K562 (cell line): ENCODE measurements at regions not wholly inside any gene's neighbourhood (a gene's known extent, or its start where the extent isn't known, plus 50 kb on each side); places are given as distances from the start of the nearest gene placed in this dataset.

ENCODE experiments used
- ARID2 ChIP-seq: fragments of 450-650 bp; IDR thresholded peaks from 2 replicates; pipeline ENCODE4 v1.6.1; 2017; ENCODE audit warnings: antibody characterized with exemption, mild to moderate bottlenecking
- BRCA1 ChIP-seq, 2 experiments: fragments of 450-650 bp in 1 of 2; sonication (generic) in 1 of 2; formaldehyde crosslinking in 1 of 2; IDR thresholded peaks; 2 replicates each; pipeline versions ENCODE4 v1.5.0 to v1.6.1; 2017 to 2020; ENCODE audit warnings: mild to moderate bottlenecking in 1 of 2, missing genetic modification reagents in 1 of 2
- HMG20A ChIP-seq: fragments of 450-650 bp; formaldehyde crosslinking; conservative IDR thresholded peaks from 2 replicates; pipeline ENCODE4 v1.4.0; 2020; ENCODE audit warnings: mild to moderate bottlenecking, mixed read lengths
- HMGXB4 ChIP-seq: sonication (generic); formaldehyde crosslinking; IDR thresholded peaks from 2 replicates; pipeline ENCODE4 v1.8.1; 2023; ENCODE audit warnings: mild to moderate bottlenecking, missing genetic modification reagents
- LARP7 ChIP-seq: fragments of 450-650 bp; IDR thresholded peaks from 2 replicates; pipeline ENCODE4 v1.6.1; 2016
- RCOR1 ChIP-seq, 2 experiments: IDR thresholded peaks; 2 replicates each; pipeline ENCODE4 v1.6.1; 2012; ENCODE audit warnings: low read depth in 2 of 2, low read length in 2 of 2, borderline replicate concordance in 1 of 2, improper control_type of control experiment in 1 of 2
- TAL1 ChIP-seq: fragments of 450-650 bp; IDR thresholded peaks from 2 replicates; pipeline ENCODE4 v1.6.1; 2016; ENCODE audit warnings: mild to moderate bottlenecking
- TFAM ChIP-seq: fragments of 250-450 bp; sonication (Bioruptor Pico); conservative IDR thresholded peaks from 2 replicates; pipeline ENCODE4 v1.5.0; 2021; ENCODE audit warnings: mild to moderate bottlenecking, moderate library complexity
- ZNF609 ChIP-seq: sonication (generic); formaldehyde crosslinking; IDR thresholded peaks from 2 replicates; pipeline ENCODE4 v1.8.1; 2023; ENCODE audit warnings: missing genetic modification reagents, mild to moderate bottlenecking, borderline replicate concordance
- TF ChIP-seq, protein P1 (sequence below): fragments of 200-400 bp; formaldehyde crosslinking; IDR thresholded peaks from 2 replicates; pipeline ENCODE4 v1.6.1; 2017; ENCODE audit warnings: mild to moderate bottlenecking, low read depth, low read length, moderate library complexity

DNA sequence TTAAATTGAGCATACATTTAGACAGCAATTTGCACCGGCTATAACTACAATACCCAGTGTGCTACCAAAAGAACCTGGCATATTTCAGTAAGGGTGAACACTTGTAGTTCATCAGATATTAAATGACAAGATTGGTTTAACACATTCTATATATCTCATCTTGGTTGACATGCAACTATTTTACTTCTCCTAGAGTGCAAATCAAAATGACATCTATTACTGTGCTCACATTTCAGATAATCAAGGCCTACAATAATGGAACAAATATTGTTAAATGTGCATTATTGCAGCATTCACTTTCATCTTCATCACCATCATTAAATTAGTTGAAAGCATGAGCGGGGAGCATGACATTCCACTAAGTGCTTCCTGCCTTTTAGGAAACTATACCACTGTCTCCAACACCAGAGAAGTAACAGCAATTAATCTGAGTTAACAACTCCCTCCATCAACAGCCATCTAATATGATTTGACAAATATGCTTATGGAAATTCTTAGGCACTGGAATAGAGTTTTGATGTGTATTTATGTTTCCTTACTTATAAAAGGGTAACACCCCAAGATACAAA is 209.8 kb upstream of the SLIT2 start (continued):
- TF ChIP-seq, protein P1, sequence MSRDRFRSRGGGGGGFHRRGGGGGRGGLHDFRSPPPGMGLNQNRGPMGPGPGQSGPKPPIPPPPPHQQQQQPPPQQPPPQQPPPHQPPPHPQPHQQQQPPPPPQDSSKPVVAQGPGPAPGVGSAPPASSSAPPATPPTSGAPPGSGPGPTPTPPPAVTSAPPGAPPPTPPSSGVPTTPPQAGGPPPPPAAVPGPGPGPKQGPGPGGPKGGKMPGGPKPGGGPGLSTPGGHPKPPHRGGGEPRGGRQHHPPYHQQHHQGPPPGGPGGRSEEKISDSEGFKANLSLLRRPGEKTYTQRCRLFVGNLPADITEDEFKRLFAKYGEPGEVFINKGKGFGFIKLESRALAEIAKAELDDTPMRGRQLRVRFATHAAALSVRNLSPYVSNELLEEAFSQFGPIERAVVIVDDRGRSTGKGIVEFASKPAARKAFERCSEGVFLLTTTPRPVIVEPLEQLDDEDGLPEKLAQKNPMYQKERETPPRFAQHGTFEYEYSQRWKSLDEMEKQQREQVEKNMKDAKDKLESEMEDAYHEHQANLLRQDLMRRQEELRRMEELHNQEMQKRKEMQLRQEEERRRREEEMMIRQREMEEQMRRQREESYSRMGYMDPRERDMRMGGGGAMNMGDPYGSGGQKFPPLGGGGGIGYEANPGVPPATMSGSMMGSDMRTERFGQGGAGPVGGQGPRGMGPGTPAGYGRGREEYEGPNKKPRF = no peak
- TF ChIP-seq HMG20A (CRISPR knock-in tag) = no peak
- TF ChIP-seq TFAM = no peak
- no peak for TF ChIP-seq RCOR1 (IDR thresholded peaks at IDR 0.05; ENCODE audit: borderline replicate concordance in 1 of 2, low read depth in 2 of 2, low read length in 2 of 2)
- no peak for TF ChIP-seq ZNF609 (CRISPR knock-in tag)
- no peak for TF ChIP-seq LARP7
- no peak for TF ChIP-seq TAL1
- no peak for TF ChIP-seq ARID2
- TF ChIP-seq BRCA1 (IDR thresholded peaks at IDR 0.05) = no peak
- no peak for TF ChIP-seq BRCA1 (CRISPR knock-in tag; IDR thresholded peaks at IDR 0.05)
- no peak for TF ChIP-seq HMGXB4 (CRISPR knock-in tag)
